HCT116 (cell line): ENCODE measurements at regions not wholly inside any gene's neighbourhood (a gene's known extent, or its start where the extent isn't known, plus 50 kb on each side); places are given as distances from the start of the nearest gene placed in this dataset.
"Not testable (repeated sequence)": the region's sequence is repeated elsewhere in the genome, so short reads cannot be mapped to it uniquely, and the experiment has no call there.

ENCODE experiments used
- ATAC-seq: fragments of 200-7000 bp; cut with Tn5 transposase; 2 replicates; pipeline ENCODE4 v1.9.1; 2020; ENCODE audit warnings: mild to moderate bottlenecking, moderate library complexity
- BruUV-seq: library from RNA; stranded (reverse); fragments of 400-500 nt; replicated peaks from 2 replicates; lab custom pipeline; 2021; lab: Mats Ljungman, UMichigan
- CTCF ChIA-PET: fragments of 300-600 bp; sonication (Branson Sonifier 250); formaldehyde crosslinking; loops from one replicate; lab custom pipeline; 2021; ENCODE audit warnings: antibody characterized with exemption; lab: Charles Lee
- POLR2A ChIA-PET: fragments of 300-600, 350-600 bp; sonication (Branson Sonifier 250); formaldehyde crosslinking; loops from one replicate; lab custom pipeline; 2021; ENCODE audit warnings: antibody characterized with exemption; lab: Charles Lee
- RAD21 ChIA-PET, 2 experiments: fragments of 300-600 bp; sonication (Branson Sonifier 250); formaldehyde crosslinking; loops; one replicate each; lab custom pipeline; 2023; ENCODE audit warnings: low total read pairs in 2 of 2; ENCODE audit not compliant: uncharacterized antibody in 2 of 2, unreplicated experiment in 2 of 2, low non-redundant PET in 1 of 2; lab: Charles Lee
- DNase-seq: peaks from one replicate; pipeline ENCODE4 v3.0.0-alpha.2; 2010; ENCODE audit warnings: low read depth, low spot score
- H2AFZ ChIP-seq: fragments of 200-600 bp; shearing (Covaris generic), sonication (generic); 2 replicates; pipeline ENCODE4 v1.6.1; 2017; ENCODE audit warnings: low read depth, mixed run types, mixed read lengths, antibody characterized with exemption, low read length; ENCODE audit not compliant: poor library complexity, severe bottlenecking
- H3K27ac ChIP-seq: 2 replicates; pipeline ENCODE4 v1.5.1; 2012; ENCODE audit warnings: low read depth, low read length
- H3K27me3 ChIP-seq: fragments of 200-600 bp; sonication (generic); 2 replicates; pipeline ENCODE4 v1.6.1; 2016; ENCODE audit warnings: mixed run types, low read length, mixed read lengths; ENCODE audit not compliant: insufficient read depth
- H3K36me3 ChIP-seq, 2 experiments: fragments of 200-500 bp in 1 of 2; fragments of 200-600 bp in 1 of 2; sonication (Bioruptor generic) in 1 of 2; sonication (generic) in 1 of 2; 2 replicates each; pipeline versions ENCODE4 v1.5.1 to v1.6.1; 2014 to 2016; ENCODE audit warnings: low read length in 2 of 2, inconsistent platforms in 1 of 2, mixed read lengths in 1 of 2, mixed run types in 1 of 2; ENCODE audit not compliant: insufficient read depth in 2 of 2, control insufficient read depth in 1 of 2
- H3K4me1 ChIP-seq, 2 experiments: fragments of 200-600 bp in 1 of 2; sonication (generic) in 1 of 2; 2 replicates each; pipeline versions ENCODE4 v1.5.1 to v1.6.1; 2012 to 2017; ENCODE audit warnings: low read length in 2 of 2, inconsistent platforms in 1 of 2, mild to moderate bottlenecking in 1 of 2, mixed read lengths in 1 of 2, mixed run types in 1 of 2, moderate library complexity in 1 of 2; ENCODE audit not compliant: insufficient read depth in 2 of 2, control insufficient read depth in 1 of 2
- H3K4me2 ChIP-seq: fragments of 200-600 bp; sonication (generic); 2 replicates; pipeline ENCODE4 v1.6.1; 2017; ENCODE audit warnings: mixed run types, low read length, mixed read lengths
- H3K4me3 ChIP-seq, 2 experiments: fragments of 200-600 bp in 1 of 2; sonication (generic) in 1 of 2; replicated peaks in 1 of 2; 2 replicates each; pipeline ENCODE4 v1.5.1; 2011 to 2016; ENCODE audit warnings: low read length in 2 of 2, control low read depth in 1 of 2, low read depth in 1 of 2, mild to moderate bottlenecking in 1 of 2, mixed read lengths in 1 of 2, mixed run types in 1 of 2
- H3K79me2 ChIP-seq: fragments of 200-600 bp; sonication (generic); 2 replicates; pipeline ENCODE4 v1.6.1; 2017; ENCODE audit warnings: mild to moderate bottlenecking, mixed run types, low read length, moderate library complexity, mixed read lengths; ENCODE audit not compliant: insufficient read depth
- H3K9ac ChIP-seq: fragments of 200-600 bp; sonication (generic); 2 replicates; pipeline ENCODE4 v1.6.1; 2016; ENCODE audit warnings: low read length, mixed read lengths
- H3K9me2 ChIP-seq: fragments of 200-600 bp; sonication (generic), shearing (Covaris generic); 2 replicates; pipeline ENCODE4 v1.6.1; 2017; ENCODE audit warnings: mixed run types, mild to moderate bottlenecking, moderate library complexity; ENCODE audit not compliant: insufficient read depth
- H3K9me3 ChIP-seq, 2 experiments: fragments of 200-500 bp in 1 of 2; fragments of 200-600 bp in 1 of 2; sonication (Bioruptor generic) in 1 of 2; sonication (generic) in 1 of 2; 2 replicates each; pipeline ENCODE4 v1.6.1; 2014 to 2017; ENCODE audit warnings: low read length in 2 of 2, mixed read lengths in 2 of 2, inconsistent platforms in 1 of 2, low read depth in 1 of 2, mild to moderate bottlenecking in 1 of 2, mixed run types in 1 of 2, moderate library complexity in 1 of 2; ENCODE audit not compliant: control insufficient read depth in 1 of 2, insufficient read depth in 1 of 2
- H4K20me1 ChIP-seq: fragments of 200-600 bp; sonication (generic), shearing (Covaris generic); 2 replicates; pipeline ENCODE4 v1.6.1; 2017; ENCODE audit warnings: mixed run types, mild to moderate bottlenecking, moderate library complexity; ENCODE audit not compliant: insufficient read depth
- ATF3 ChIP-seq: IDR thresholded peaks from 2 replicates; pipeline ENCODE4 v1.6.1; 2012
- CBX3 ChIP-seq: IDR thresholded peaks from 2 replicates; pipeline ENCODE4 v1.6.1; 2012; ENCODE audit warnings: low read depth
- CEBPB ChIP-seq: IDR thresholded peaks from 2 replicates; pipeline ENCODE4 v1.6.1; 2012; ENCODE audit warnings: low read depth
- CTCF ChIP-seq, 3 experiments: fragments of 200-600 bp in 1 of 3; sonication (generic) in 1 of 3; IDR thresholded peaks in 2 of 3; conservative IDR thresholded peaks in 1 of 3; 2 replicates each; pipeline ENCODE4 v1.5.1; 2012 to 2017; ENCODE audit warnings: low read depth in 2 of 3, low read length in 2 of 3, antibody characterized with exemption in 1 of 3, borderline replicate concordance in 1 of 3, control low read depth in 1 of 3, mild to moderate bottlenecking in 1 of 3, mixed read lengths in 1 of 3, mixed run types in 1 of 3, moderate library complexity in 1 of 3; ENCODE audit not compliant: insufficient read depth in 1 of 3
- EGR1 ChIP-seq: IDR thresholded peaks from 2 replicates; pipeline ENCODE4 v1.6.1; 2012; ENCODE audit warnings: low read depth
- ELF1 ChIP-seq: IDR thresholded peaks from 2 replicates; pipeline ENCODE4 v1.6.1; 2012; ENCODE audit warnings: low read depth, borderline replicate concordance
- EZH2phosphoT487 ChIP-seq: fragments of 200-600 bp; IDR thresholded peaks from 2 replicates; pipeline ENCODE4 v1.6.1; 2018; ENCODE audit warnings: antibody characterized with exemption, borderline replicate concordance
- JUND ChIP-seq: IDR thresholded peaks from 2 replicates; pipeline ENCODE4 v1.6.1; 2012
- POLR2A ChIP-seq: IDR thresholded peaks from 2 replicates; pipeline ENCODE4 v1.7.0; 2011; ENCODE audit warnings: borderline replicate concordance; ENCODE audit not compliant: insufficient read depth, insufficient read length; ENCODE audit errors: extremely low read depth
- POLR2AphosphoS5 ChIP-seq: IDR thresholded peaks from 2 replicates; pipeline ENCODE4 v1.6.1; 2011; ENCODE audit warnings: mild to moderate bottlenecking, low read depth, low read length, moderate library complexity
- SIN3A ChIP-seq: IDR thresholded peaks from 2 replicates; pipeline ENCODE4 v1.6.1; 2012; ENCODE audit warnings: low read depth
- SRF ChIP-seq: IDR thresholded peaks from 2 replicates; pipeline ENCODE4 v1.6.1; 2012; ENCODE audit warnings: low read depth
- ZBTB33 ChIP-seq: IDR thresholded peaks from 2 replicates; pipeline ENCODE4 v1.6.1; 2011; ENCODE audit warnings: mild to moderate bottlenecking, low read length, moderate library complexity; ENCODE audit not compliant: insufficient replicate concordance; ENCODE audit errors: extremely low read depth
- ZFX ChIP-seq: fragments of 450-650 bp; IDR thresholded peaks from 2 replicates; pipeline ENCODE4 v1.6.1; 2017
- ZNF274 ChIP-seq: fragments of 200-500 bp; sonication (Bioruptor generic); IDR thresholded peaks from 2 replicates; pipeline ENCODE4 v1.6.1; 2014; ENCODE audit warnings: mild to moderate bottlenecking, low read depth, low read length, inconsistent platforms
- intact Hi-C: fragments of 100-400 bp; cut with micrococcal nuclease; formaldehyde crosslinking; loops from 2 replicates; pipeline ENCODE4 v1.10.0; 2022

GRCh38 chr7:41388933-41389332 is 314.0 kb downstream of the INHBA start:
- H3K9me3 ChIP-seq, RAD21 ChIA-PET: not testable (repeated sequence)

GRCh38 chr7:41385996-41386395 is 316.9 kb downstream of the INHBA start:
- intact Hi-C loops, result no loop called here
- ChIA-PET POLR2A (no interaction called here), CTCF (no interaction called here), RAD21 (no interaction called here)
- H3K4me1 ChIP-seq, result no peaks in the 10 kb centered on the region
- TF ChIP-seq ZFX (no peak), ZNF274 (no peak), CBX3 (no peak), SRF (no peak), ATF3 (no peak), CEBPB (no peak), ELF1 (no peak), SIN3A (no peak), ZBTB33 (no peak), EZH2phosphoT487 (no peak), EGR1 (no peak), CTCF (IDR thresholded peaks at IDR 0.05 in 2 of 3, conservative IDR thresholded peaks at IDR 0.05 in 1 of 3; ENCODE audit: borderline replicate concordance in 1 of 3, insufficient read depth in 1 of 3, low read depth in 2 of 3, low read length in 2 of 3) (no peak), JUND (no peak), POLR2AphosphoS5 (no peak), POLR2A (no peak)
- BruUV-seq, result no TSS peak
- no peak overlapping the region for H2AFZ ChIP-seq
- no peaks in the 10 kb centered on the region for H3K36me3 ChIP-seq
- H3K79me2 ChIP-seq, result no peaks in the 10 kb centered on the region
- H3K27ac ChIP-seq, result no peak overlapping the region
- H3K9me3 ChIP-seq, result no peaks in the 10 kb centered on the region
- ATAC-seq (no peak), DNase-seq (no peak)
- no peaks in the 10 kb centered on the region for H3K9me2 ChIP-seq
- no peak overlapping the region for H3K9ac ChIP-seq
- H3K27me3 ChIP-seq, result no peaks in the 10 kb centered on the region
- no peaks in the 10 kb centered on the region for H4K20me1 ChIP-seq
- H3K4me3 ChIP-seq, result no peak overlapping the region
- H3K4me2 ChIP-seq, result no peak overlapping the region

More at GRCh38 chr7:41388933-41389332, 314.0 kb downstream of the INHBA start:
- DNase-seq, H3K4me2 ChIP-seq, H3K4me3 ChIP-seq, BruUV-seq, H3K27ac ChIP-seq, H3K79me2 ChIP-seq, H2AFZ ChIP-seq, H4K20me1 ChIP-seq, intact Hi-C loops, ATAC-seq, H3K9ac ChIP-seq, H3K36me3 ChIP-seq, CTCF ChIA-PET, H3K9me2 ChIP-seq, POLR2A ChIA-PET, H3K4me1 ChIP-seq, H3K27me3 ChIP-seq: not testable (repeated sequence)
